ENCODE measurements at regions not wholly inside any gene's neighbourhood (a gene's known extent, or its start where the extent isn't known, plus 50 kb on each side); places are given as distances from the start of the nearest gene placed in this dataset.

GRCh38 chr2:239666855-239667376, 266.1 kb upstream of the HDAC4 start:
- TF ChIP-seq CTCF (IDR thresholded peaks at IDR 0.05) = no peak
- TF ChIP-seq POLR2A (IDR thresholded peaks at IDR 0.05) = no peak
